H9 (cell line): ENCODE measurements at regions not wholly inside any gene's neighbourhood (a gene's known extent, or its start where the extent isn't known, plus 50 kb on each side); places are given as distances from the start of the nearest gene placed in this dataset.

ENCODE experiments used
- DNase-seq: peaks from one replicate; pipeline ENCODE4 v3.0.0-alpha.2; 2017
- H2AFZ ChIP-seq: one replicate; pipeline ENCODE4 v1.6.1; 2013; ENCODE audit warnings: mild to moderate bottlenecking, low read length, control low read depth, moderate library complexity
- H2AK5ac ChIP-seq: 2 replicates; pipeline ENCODE4 v1.6.1; 2013; ENCODE audit warnings: low read length, control low read depth, mixed read lengths; ENCODE audit not compliant: insufficient read length
- H2BK120ac ChIP-seq: one replicate; pipeline ENCODE4 v1.6.1; 2013; ENCODE audit warnings: low read depth, mild to moderate bottlenecking, low read length, control low read depth, inconsistent platforms; ENCODE audit not compliant: poor library complexity, severe bottlenecking
- H2BK12ac ChIP-seq: 2 replicates; pipeline ENCODE4 v1.6.1; 2013; ENCODE audit warnings: low read length, control low read depth, mixed read lengths, low read depth; ENCODE audit not compliant: insufficient read length
- H2BK15ac ChIP-seq: 2 replicates; pipeline ENCODE4 v1.6.1; 2013; ENCODE audit warnings: low read depth, low read length, control low read depth
- H2BK20ac ChIP-seq: one replicate; pipeline ENCODE4 v1.6.1; 2013; ENCODE audit warnings: low read depth, mild to moderate bottlenecking, low read length, control low read depth, inconsistent platforms; ENCODE audit not compliant: poor library complexity, severe bottlenecking
- H2BK5ac ChIP-seq: 2 replicates; pipeline ENCODE4 v1.6.1; 2013; ENCODE audit warnings: low read length, control low read depth, mixed read lengths; ENCODE audit not compliant: insufficient read length
- H3K14ac ChIP-seq: 2 replicates; pipeline ENCODE4 v1.6.1; 2013; ENCODE audit warnings: low read length, control low read depth; ENCODE audit not compliant: insufficient read depth
- H3K18ac ChIP-seq: 2 replicates; pipeline ENCODE4 v1.6.1; 2013; ENCODE audit warnings: low read depth, mild to moderate bottlenecking, mixed read lengths, low read length, control low read depth; ENCODE audit not compliant: insufficient read length
- H3K23ac ChIP-seq: 2 replicates; pipeline ENCODE4 v1.6.1; 2013; ENCODE audit warnings: low read length, control low read depth, mixed read lengths, low read depth; ENCODE audit not compliant: insufficient read length
- H3K23me2 ChIP-seq: 2 replicates; pipeline ENCODE4 v1.6.1; 2013; ENCODE audit warnings: low read depth, mild to moderate bottlenecking, mixed read lengths, low read length, control low read depth; ENCODE audit not compliant: insufficient read length, poor library complexity, severe bottlenecking
- H3K27ac ChIP-seq: 2 replicates; pipeline ENCODE4 v1.5.1; 2013; ENCODE audit warnings: low read length, control low read depth, mixed read lengths, low read depth; ENCODE audit not compliant: insufficient read length
- H3K27me3 ChIP-seq: 2 replicates; pipeline ENCODE4 v1.6.1; 2013; ENCODE audit warnings: low read length, control low read depth, inconsistent platforms; ENCODE audit not compliant: insufficient read depth
- H3K4ac ChIP-seq: 2 replicates; pipeline ENCODE4 v1.6.1; 2013; ENCODE audit warnings: low read depth, mild to moderate bottlenecking, control low read depth, inconsistent platforms, low read length, moderate library complexity
- H3K4me1 ChIP-seq: 2 replicates; pipeline ENCODE4 v1.6.1; 2013; ENCODE audit warnings: low read length, control low read depth, inconsistent platforms; ENCODE audit not compliant: insufficient read depth
- H3K4me2 ChIP-seq: 2 replicates; pipeline ENCODE4 v1.6.1; 2013; ENCODE audit warnings: low read length, control low read depth, mixed read lengths; ENCODE audit not compliant: insufficient read length, insufficient read depth
- H3K56ac ChIP-seq: 2 replicates; pipeline ENCODE4 v1.6.1; 2013; ENCODE audit warnings: low read depth, mild to moderate bottlenecking, mixed read lengths, low read length, control low read depth; ENCODE audit not compliant: insufficient read length
- H3K79me1 ChIP-seq: 2 replicates; pipeline ENCODE4 v1.6.1; 2013; ENCODE audit warnings: low read depth, mild to moderate bottlenecking, moderate library complexity, low read length, control low read depth, inconsistent platforms; ENCODE audit not compliant: insufficient read depth, poor library complexity, severe bottlenecking
- H3K79me2 ChIP-seq: 2 replicates; pipeline ENCODE4 v1.6.1; 2013; ENCODE audit warnings: low read length, control low read depth, inconsistent platforms; ENCODE audit not compliant: insufficient read depth
- H3K9ac ChIP-seq: 2 replicates; pipeline ENCODE4 v1.6.1; 2013; ENCODE audit warnings: low read length, control low read depth, mixed read lengths; ENCODE audit not compliant: insufficient read length; ENCODE audit errors: extremely low read depth
- H3K9me3 ChIP-seq: one replicate; pipeline ENCODE4 v1.6.1; 2013; ENCODE audit warnings: low read depth, low read length, inconsistent platforms; ENCODE audit not compliant: control insufficient read depth
- H3T11ph ChIP-seq: one replicate; pipeline ENCODE4 v1.6.1; 2013; ENCODE audit warnings: mild to moderate bottlenecking, low read length, control low read depth, inconsistent platforms
- H4K20me1 ChIP-seq: one replicate; pipeline ENCODE4 v1.6.1; 2013; ENCODE audit not compliant: control insufficient read depth, insufficient read length, insufficient read depth
- H4K5ac ChIP-seq: 2 replicates; pipeline ENCODE4 v1.6.1; 2013; ENCODE audit warnings: low read depth, mild to moderate bottlenecking, mixed read lengths, low read length, control low read depth; ENCODE audit not compliant: insufficient read length
- H4K8ac ChIP-seq: replicated peaks from 2 replicates; pipeline ENCODE4 v1.6.1; 2013; ENCODE audit warnings: low read length, control low read depth, mixed read lengths, low read depth; ENCODE audit not compliant: insufficient read length
- H4K91ac ChIP-seq: 2 replicates; pipeline ENCODE4 v1.6.1; 2013; ENCODE audit warnings: low read depth, mild to moderate bottlenecking, moderate library complexity, mixed read lengths, low read length, control low read depth; ENCODE audit not compliant: insufficient read length
- H3K27ac Mint-ChIP-seq, 3 experiments: 2 replicates in 2 of 3; 3 replicates in 1 of 3; pipeline ENCODE4 v1.8.0; 2020 to 2021; ENCODE audit warnings: mixed read lengths in 3 of 3, mild to moderate bottlenecking in 1 of 3, moderate library complexity in 1 of 3
- H3K27me3 Mint-ChIP-seq: 2 replicates; pipeline ENCODE4 v1.8.0; 2021; ENCODE audit warnings: low read depth, mild to moderate bottlenecking, moderate library complexity, mixed read lengths
- H3K36me3 Mint-ChIP-seq, 3 experiments: 2 replicates in 2 of 3; 3 replicates in 1 of 3; pipeline ENCODE4 v1.8.0; 2020 to 2021; ENCODE audit warnings: low read depth in 3 of 3, mixed read lengths in 3 of 3; ENCODE audit not compliant: insufficient read depth in 1 of 3
- H3K4me1 Mint-ChIP-seq, 2 experiments: 2 replicates each; pipeline ENCODE4 v1.8.0; 2020; ENCODE audit warnings: mixed read lengths in 2 of 2
- H3K4me3 Mint-ChIP-seq, 2 experiments: 2 replicates in 1 of 2; 3 replicates in 1 of 2; pipeline ENCODE4 v1.8.0; 2020 to 2021; ENCODE audit warnings: mild to moderate bottlenecking in 2 of 2, mixed read lengths in 2 of 2, moderate library complexity in 1 of 2
- H3K9me3 Mint-ChIP-seq, 2 experiments: 2 replicates in 1 of 2; 3 replicates in 1 of 2; pipeline ENCODE4 v1.8.0; 2020; ENCODE audit warnings: mild to moderate bottlenecking in 2 of 2, mixed read lengths in 2 of 2, moderate library complexity in 1 of 2
- CTCF ChIP-seq: fragments of 200-600 bp; sonication (generic); conservative IDR thresholded peaks from 3 replicates; pipeline ENCODE4 v1.8.0; 2021; ENCODE audit warnings: antibody characterized with exemption, mild to moderate bottlenecking
- WGBS: extraction: QIAGEN DNeasy Blood & Tissue Kit; methylation state at CpG from one replicate; pipeline ENCODE4 v1.1.7; 2013; ENCODE audit warnings: missing lambda C conversion rate, low lambda C conversion rate, mixed read lengths; ENCODE audit not compliant: insufficient read length; ENCODE audit errors: extremely low coverage; 5-methylcytosine and 5-hydroxymethylcytosine counted together

GRCh38 chr14:98698341-98698740 is 573.7 kb downstream of the BCL11B start:
- Histone ChIP-seq H2BK5ac (no peak overlapping the region), H3K18ac (no peak overlapping the region), H2BK12ac (no peak overlapping the region), H3K56ac (no peak overlapping the region), H2BK20ac (no peak overlapping the region), H3K4me1 (no peaks in the 10 kb centered on the region), H2AK5ac (no peak overlapping the region), H3T11ph (no peak overlapping the region), H3K4ac (no peak overlapping the region), H4K91ac (no peak overlapping the region), H4K20me1 (no peaks in the 10 kb centered on the region), H3K14ac (no peak overlapping the region), H3K27me3 (no peaks in the 10 kb centered on the region), H2AFZ (no peak overlapping the region), H3K9ac (no peak overlapping the region), H3K23me2 (no peaks in the 10 kb centered on the region), H4K5ac (no peak overlapping the region), H3K27ac (no peak overlapping the region), H3K23ac (no peak overlapping the region), H3K4me2 (no peak overlapping the region), H4K8ac (no peak overlapping the region), H3K79me1 (no peaks in the 10 kb centered on the region), H2BK15ac (no peak overlapping the region), H3K79me2 (no peaks in the 10 kb centered on the region), H2BK120ac (no peak overlapping the region), H3K9me3 (no peaks in the 10 kb centered on the region)
- no peak for DNase-seq
- Mint-ChIP-seq H3K27me3 (no peaks in the 10 kb centered on the region), H3K9me3 (peaks cover 2 to 7% of the 10 kb centered on the region in 2 experiments; a peak in 2 of 5 replicates), H3K4me1 (peaks cover 9 to 18% of the 10 kb centered on the region in 2 experiments), H3K27ac (no peak overlapping the region), H3K4me3 (no peak overlapping the region), H3K36me3 (no peaks in the 10 kb centered on the region; a peak in 1 of 7 replicates)
- TF ChIP-seq CTCF, result no peak
- WGBS, result no CpG with 5 or more reads among the region's 3 CpGs
